Gastrocnemius medialis (tissue), 4 donors: ENCODE measurements at regions not wholly inside any gene's neighbourhood (a gene's known extent, or its start where the extent isn't known, plus 50 kb on each side); places are given as distances from the start of the nearest gene placed in this dataset.

Experiments
- ATAC-seq, 2 donors: fragments of 150-250 bp; one replicate each; pipeline ENCODE4 v1.9.1; 2016
- DNase-seq, 2 donors: peaks; one replicate each; pipeline ENCODE4 v3.0.0-alpha.2; 2019
- H3K27ac ChIP-seq, 4 donors: fragments of 200-600 bp; sonication (generic); 1 replicate in 1 of 4; 2 replicates in 3 of 4; pipeline ENCODE4 v1.5.1; 2016 to 2018; ENCODE audit warnings: mild to moderate bottlenecking in 2 of 4, moderate library complexity in 1 of 4
- H3K27me3 ChIP-seq, 3 donors: fragments of 200-600 bp; sonication (generic) in 2 of 3; 1 replicate in 1 of 3; 2 replicates in 2 of 3; pipeline versions ENCODE4 v1.5.1 to v1.6.0; 2016 to 2019; ENCODE audit warnings: mild to moderate bottlenecking in 1 of 3, moderate library complexity in 1 of 3
- H3K36me3 ChIP-seq, 2 donors: fragments of 200-600 bp; sonication (generic) in 1 of 2; one replicate each; pipeline ENCODE4 v1.5.1; 2017 to 2018
- H3K4me1 ChIP-seq, 2 donors: fragments of 200-600 bp; sonication (generic) in 1 of 2; one replicate each; pipeline ENCODE4 v1.5.1; 2016 to 2017; ENCODE audit warnings: mild to moderate bottlenecking in 2 of 2
- H3K4me3 ChIP-seq, 4 donors: fragments of 200-600 bp; sonication (generic) in 3 of 4; 1 replicate in 1 of 4; 2 replicates in 3 of 4; pipeline ENCODE4 v1.5.1; 2016 to 2019; ENCODE audit warnings: mild to moderate bottlenecking in 2 of 4
- H3K9me3 ChIP-seq, 3 donors: fragments of 200-600 bp; sonication (generic) in 2 of 3; 1 replicate in 1 of 3; 2 replicates in 2 of 3; pipeline ENCODE4 v1.5.1; 2016 to 2019
- POLR2A ChIP-seq, 2 donors: fragments of 450-650 bp; IDR thresholded peaks; one replicate each; pipeline ENCODE4 v1.6.1; 2017; ENCODE audit warnings: antibody characterized with exemption in 2 of 2, mild to moderate bottlenecking in 2 of 2, moderate library complexity in 2 of 2
- in situ Hi-C, 4 donors: fragments of 200-750 bp; cut with MboI; loops; one replicate each; pipeline versions ENCODE4 v1.15.0 to v1.8.0; 2017; ENCODE audit warnings: low sequenced_read_pairs in 4 of 4
- intact Hi-C: fragments of 100-400 bp; cut with DNase I; formaldehyde crosslinking; loops from one replicate; pipeline ENCODE4 v1.15.1; 2023; ENCODE audit warnings: low total_unique reads
- TF ChIP-seq, protein P1 (sequence below), 5 experiments: fragments of 450-650 bp in 3 of 5; fragments of 200-600 bp in 2 of 5; sonication (generic) in 2 of 5; IDR thresholded peaks in 4 of 5; conservative IDR thresholded peaks in 1 of 5; 1 replicate in 4 of 5; 2 replicates in 1 of 5; pipeline ENCODE4 v1.5.1; 2016 to 2019; ENCODE audit warnings: antibody characterized with exemption in 5 of 5, mild to moderate bottlenecking in 3 of 5, moderate library complexity in 3 of 5

DNA sequence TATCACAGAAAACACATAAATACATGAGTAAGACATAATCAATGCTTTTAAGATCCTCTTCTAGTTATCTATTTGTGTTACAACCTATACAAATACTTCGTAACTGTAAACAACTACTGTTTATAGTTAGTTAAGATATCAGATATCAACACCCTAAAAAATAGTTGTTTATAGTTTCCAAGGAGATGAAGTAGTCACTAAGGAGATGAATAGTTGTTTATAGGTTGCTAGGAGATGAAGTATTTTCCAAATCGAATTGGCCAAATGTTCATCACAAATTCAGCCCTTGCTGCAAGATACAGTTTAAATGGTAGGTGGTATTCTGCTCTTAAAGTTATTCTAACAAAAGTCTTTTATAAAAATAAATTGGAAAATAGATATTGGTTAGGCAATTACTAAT lies 618.2 kb upstream of the PCDH10 start:
- H3K27ac ChIP-seq: no peak overlapping the region
- no peaks in the 10 kb centered on the region for H3K4me1 ChIP-seq
- no peak for ATAC-seq
- intact Hi-C loops (no loop called here), in situ Hi-C loops (no loop called here)
- no peak for DNase-seq
- H3K9me3 ChIP-seq: no peaks in the 10 kb centered on the region
- H3K27me3 ChIP-seq: no peaks in the 10 kb centered on the region
- H3K36me3 ChIP-seq: no peaks in the 10 kb centered on the region
- no peak overlapping the region for H3K4me3 ChIP-seq
- no peak for TF ChIP-seq POLR2A (IDR thresholded peaks at IDR 0.05)
- TF ChIP-seq, protein P1, sequence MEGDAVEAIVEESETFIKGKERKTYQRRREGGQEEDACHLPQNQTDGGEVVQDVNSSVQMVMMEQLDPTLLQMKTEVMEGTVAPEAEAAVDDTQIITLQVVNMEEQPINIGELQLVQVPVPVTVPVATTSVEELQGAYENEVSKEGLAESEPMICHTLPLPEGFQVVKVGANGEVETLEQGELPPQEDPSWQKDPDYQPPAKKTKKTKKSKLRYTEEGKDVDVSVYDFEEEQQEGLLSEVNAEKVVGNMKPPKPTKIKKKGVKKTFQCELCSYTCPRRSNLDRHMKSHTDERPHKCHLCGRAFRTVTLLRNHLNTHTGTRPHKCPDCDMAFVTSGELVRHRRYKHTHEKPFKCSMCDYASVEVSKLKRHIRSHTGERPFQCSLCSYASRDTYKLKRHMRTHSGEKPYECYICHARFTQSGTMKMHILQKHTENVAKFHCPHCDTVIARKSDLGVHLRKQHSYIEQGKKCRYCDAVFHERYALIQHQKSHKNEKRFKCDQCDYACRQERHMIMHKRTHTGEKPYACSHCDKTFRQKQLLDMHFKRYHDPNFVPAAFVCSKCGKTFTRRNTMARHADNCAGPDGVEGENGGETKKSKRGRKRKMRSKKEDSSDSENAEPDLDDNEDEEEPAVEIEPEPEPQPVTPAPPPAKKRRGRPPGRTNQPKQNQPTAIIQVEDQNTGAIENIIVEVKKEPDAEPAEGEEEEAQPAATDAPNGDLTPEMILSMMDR (IDR thresholded peaks at IDR 0.05 in 4 of 5, conservative IDR thresholded peaks at IDR 0.05 in 1 of 5): no peak

DNA sequence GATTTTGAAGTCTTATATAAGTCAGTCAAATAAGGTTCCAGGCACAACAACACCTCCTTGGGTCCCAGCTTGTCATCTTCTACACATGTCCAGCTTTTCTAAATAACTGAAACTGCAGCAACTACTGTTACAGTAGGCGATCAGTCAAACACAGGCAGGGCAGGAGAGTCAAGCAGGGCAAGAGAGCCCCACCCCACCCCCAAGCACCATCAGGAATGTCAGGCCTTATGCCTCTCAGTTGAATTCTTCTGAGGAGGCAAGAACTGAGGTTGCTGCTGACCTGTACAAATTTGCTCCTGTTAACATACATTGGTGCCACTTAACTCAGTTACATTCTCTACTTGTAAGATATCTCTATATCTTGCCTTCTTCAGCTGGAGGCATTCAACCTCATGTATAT lies 608.8 kb upstream of the PCDH10 start:
- DNase-seq (no peak), ATAC-seq (no peak)
- no peak overlapping the region for H3K27ac ChIP-seq
- TF ChIP-seq POLR2A (IDR thresholded peaks at IDR 0.05): no peak
- TF ChIP-seq, protein P1 (IDR thresholded peaks at IDR 0.05 in 4 of 5, conservative IDR thresholded peaks at IDR 0.05 in 1 of 5): no peak
- no peaks in the 10 kb centered on the region for H3K27me3 ChIP-seq
- H3K4me1 ChIP-seq: no peaks in the 10 kb centered on the region
- in situ Hi-C loops: no loop called here
- no peaks in the 10 kb centered on the region for H3K36me3 ChIP-seq
- intact Hi-C loops: no loop called here
- H3K4me3 ChIP-seq: no peak overlapping the region
- H3K9me3 ChIP-seq: no peaks in the 10 kb centered on the region

DNA sequence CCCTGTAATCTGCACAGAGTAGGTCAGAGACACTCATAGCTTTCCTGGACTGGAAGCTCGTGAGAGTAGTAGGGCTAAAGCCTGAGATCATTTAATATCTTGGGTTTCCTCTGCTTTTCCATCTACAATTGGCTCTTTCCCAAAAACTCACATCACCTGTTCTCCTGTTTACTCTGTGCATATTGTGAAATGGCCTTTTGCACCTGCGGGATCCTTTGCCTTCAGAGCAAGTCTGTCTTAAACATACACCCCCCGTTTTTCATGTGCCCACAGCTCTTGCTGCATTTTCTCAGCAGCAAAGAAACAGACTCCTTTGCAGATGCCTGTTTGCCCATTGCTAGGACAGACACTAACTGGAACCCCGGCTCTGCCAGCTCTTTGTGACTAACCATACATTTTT lies 608.3 kb upstream of the PCDH10 start:
- no peaks in the 10 kb centered on the region for H3K9me3 ChIP-seq
- TF ChIP-seq, protein P1 (IDR thresholded peaks at IDR 0.05 in 4 of 5, conservative IDR thresholded peaks at IDR 0.05 in 1 of 5): no peak
- TF ChIP-seq POLR2A (IDR thresholded peaks at IDR 0.05): no peak
- H3K4me1 ChIP-seq: no peaks in the 10 kb centered on the region
- H3K36me3 ChIP-seq: no peaks in the 10 kb centered on the region
- DNase-seq (no peak), ATAC-seq (no peak)
- in situ Hi-C loops (no loop called here), intact Hi-C loops (no loop called here)
- H3K27me3 ChIP-seq: no peaks in the 10 kb centered on the region
- H3K27ac ChIP-seq: no peak overlapping the region
- H3K4me3 ChIP-seq: no peak overlapping the region

DNA sequence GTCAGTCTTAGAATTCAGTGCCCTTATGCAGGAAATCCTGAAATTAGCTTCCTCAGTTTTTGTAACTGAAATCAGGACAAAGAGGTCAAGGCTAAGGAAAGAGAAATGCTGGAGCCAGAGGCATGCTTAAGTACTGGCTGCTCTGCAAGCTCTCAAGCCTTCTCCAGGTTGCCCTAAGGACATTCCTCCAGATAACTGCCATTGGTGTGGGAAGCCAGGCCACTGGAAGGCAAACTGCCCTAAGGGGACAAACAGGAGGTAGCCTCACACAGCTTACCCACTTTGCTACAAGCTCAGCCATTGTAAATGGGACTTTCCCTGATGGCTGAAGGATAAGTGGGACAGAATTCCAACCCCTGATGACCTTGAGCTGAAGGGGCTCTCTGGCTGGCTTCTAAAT lies 606.9 kb upstream of the PCDH10 start:
- in situ Hi-C loops: no loop called here
- no peaks in the 10 kb centered on the region for H3K9me3 ChIP-seq

DNA sequence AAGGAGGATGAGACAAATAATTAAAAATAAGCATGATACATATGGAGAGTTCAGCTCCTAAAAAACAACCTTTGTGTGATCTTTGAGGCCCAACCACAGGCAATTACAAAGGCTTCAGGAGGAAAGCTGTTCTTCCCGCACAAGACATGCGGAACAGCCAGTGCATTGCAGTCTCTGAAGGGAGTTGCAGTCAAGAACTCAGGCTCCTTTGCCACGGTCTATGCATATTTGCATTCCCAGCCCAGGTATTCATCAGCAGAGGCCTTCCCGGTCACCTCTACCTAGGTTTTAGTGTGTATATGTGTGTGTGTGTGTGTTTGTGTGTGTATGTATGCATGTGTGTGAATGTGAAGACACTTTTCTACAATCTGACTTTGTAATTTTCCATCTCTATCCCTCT lies 600.6 kb upstream of the PCDH10 start:
- Histone ChIP-seq H3K27me3 (no peaks in the 10 kb centered on the region), H3K36me3 (no peaks in the 10 kb centered on the region), H3K27ac (no peak overlapping the region), H3K4me3 (no peak overlapping the region), H3K9me3 (no peaks in the 10 kb centered on the region), H3K4me1 (no peaks in the 10 kb centered on the region)
- TF ChIP-seq, protein P1 (IDR thresholded peaks at IDR 0.05 in 4 of 5, conservative IDR thresholded peaks at IDR 0.05 in 1 of 5): no peak
- TF ChIP-seq POLR2A (IDR thresholded peaks at IDR 0.05): no peak
- in situ Hi-C loops (no loop called here), intact Hi-C loops (no loop called here)
- DNase-seq: no peak
- ATAC-seq: no peak

More for the DNA sequence above, 606.9 kb upstream of the PCDH10 start:
- Histone ChIP-seq H3K36me3 (no peaks in the 10 kb centered on the region), H3K27me3 (no peaks in the 10 kb centered on the region), H3K4me1 (no peaks in the 10 kb centered on the region), H3K27ac (no peak overlapping the region), H3K4me3 (no peak overlapping the region)
- DNase-seq (no peak), ATAC-seq (no peak)
- TF ChIP-seq, protein P1 (IDR thresholded peaks at IDR 0.05 in 4 of 5, conservative IDR thresholded peaks at IDR 0.05 in 1 of 5): no peak
- no peak for TF ChIP-seq POLR2A (IDR thresholded peaks at IDR 0.05)
- intact Hi-C loops: no loop called here
